GM12891 (cell line): ENCODE measurements at regions not wholly inside any gene's neighbourhood (a gene's known extent, or its start where the extent isn't known, plus 50 kb on each side); places are given as distances from the start of the nearest gene placed in this dataset.

ENCODE experiments used
- POLR2A ChIP-seq: IDR thresholded peaks from 2 replicates; pipeline ENCODE4 v1.6.1; 2011; ENCODE audit warnings: low read depth, low read length, control low read depth
- SPI1 ChIP-seq: IDR thresholded peaks from 2 replicates; pipeline ENCODE4 v1.6.1; 2011; ENCODE audit warnings: low read depth, low read length, control low read depth

- TF ChIP-seq SPI1 (no peak), POLR2A (no peak)
Measured at GRCh38 chr2:238750212-238750904, 97.5 kb upstream of the TWIST2 start.
